Renal cortex interstitium (tissue), 11 donors: ENCODE measurements at regions not wholly inside any gene's neighbourhood (a gene's known extent, or its start where the extent isn't known, plus 50 kb on each side); places are given as distances from the start of the nearest gene placed in this dataset.

ENCODE experiments used
- DNase-seq, 11 donors: peaks; one replicate each; pipeline ENCODE4 v3.0.0-alpha.2; 2013; ENCODE audit warnings: low read depth in 9 of 11, low spot score in 4 of 11; ENCODE audit errors: extremely low read depth in 1 of 11

DNA sequence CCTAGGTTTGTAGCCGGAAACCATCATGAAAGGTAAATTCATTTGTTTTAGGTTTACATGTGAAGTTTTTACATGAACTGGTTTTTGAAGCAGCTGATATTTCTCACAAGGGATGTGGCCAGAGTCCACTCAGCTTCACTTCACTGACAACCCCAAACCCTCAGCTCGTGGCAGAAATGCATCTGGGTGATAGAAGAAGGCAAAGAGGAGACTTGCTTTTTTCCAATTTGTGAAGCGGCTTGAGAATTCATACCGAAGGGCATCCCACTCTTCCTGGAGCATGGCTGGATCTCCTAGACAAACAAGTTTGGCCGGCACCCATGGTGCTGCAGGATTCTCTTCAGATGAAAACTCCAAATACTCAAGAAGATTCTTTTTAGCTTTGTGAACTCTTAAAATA lies 392.8 kb upstream of the CNR1 start:
- DNase-seq: no peak

DNA sequence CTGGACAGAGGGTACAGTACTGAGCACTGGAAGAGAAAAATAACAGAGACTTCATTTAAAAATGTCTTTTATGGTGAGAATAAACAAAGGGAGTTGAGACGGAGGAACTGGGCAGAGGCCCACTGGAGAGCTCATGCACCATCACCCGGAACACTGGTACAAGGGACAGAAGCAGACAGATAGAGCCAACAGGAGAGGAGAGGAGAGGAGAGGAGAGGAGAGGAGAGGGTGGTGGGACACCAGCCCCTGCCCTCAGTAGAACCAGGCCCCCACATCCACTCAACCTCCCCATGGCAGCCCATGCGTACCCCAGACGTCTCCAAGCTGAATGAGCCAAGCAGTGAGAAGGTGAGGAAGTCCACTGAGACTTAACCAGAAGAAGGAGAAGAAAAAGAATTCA lies 390.5 kb upstream of the CNR1 start:
- no peak for DNase-seq

DNA sequence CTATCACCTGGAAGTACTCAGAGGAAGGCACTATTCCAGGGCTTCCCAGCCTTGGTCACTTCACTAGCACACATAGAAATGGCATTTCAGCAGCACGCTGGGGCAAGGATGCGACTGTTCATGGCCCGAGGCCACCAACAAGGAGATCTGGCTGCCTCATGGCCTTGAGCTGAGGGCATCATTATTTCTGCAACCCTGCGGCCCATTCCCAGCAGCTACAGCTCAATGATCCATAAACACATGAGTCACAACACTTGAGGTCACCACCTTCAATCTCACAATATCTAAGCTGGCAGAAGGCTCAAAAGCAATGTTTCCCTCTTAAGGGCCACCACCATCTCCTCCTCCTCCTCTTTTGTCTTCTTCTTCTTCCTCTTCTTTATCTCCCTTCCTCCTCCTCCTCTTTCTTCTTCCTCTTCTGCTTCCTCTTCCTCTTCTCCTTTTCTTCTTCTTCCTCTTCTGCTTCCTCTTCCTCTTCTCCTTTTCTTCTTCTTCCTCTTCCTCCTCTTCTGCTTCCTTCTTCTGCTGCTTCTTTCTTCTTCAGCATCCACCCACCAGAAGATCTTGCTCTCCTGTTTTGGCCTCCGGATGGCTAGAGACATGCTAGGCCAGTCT lies 382.9 kb upstream of the CNR1 start:
- DNase-seq: no peak

DNA sequence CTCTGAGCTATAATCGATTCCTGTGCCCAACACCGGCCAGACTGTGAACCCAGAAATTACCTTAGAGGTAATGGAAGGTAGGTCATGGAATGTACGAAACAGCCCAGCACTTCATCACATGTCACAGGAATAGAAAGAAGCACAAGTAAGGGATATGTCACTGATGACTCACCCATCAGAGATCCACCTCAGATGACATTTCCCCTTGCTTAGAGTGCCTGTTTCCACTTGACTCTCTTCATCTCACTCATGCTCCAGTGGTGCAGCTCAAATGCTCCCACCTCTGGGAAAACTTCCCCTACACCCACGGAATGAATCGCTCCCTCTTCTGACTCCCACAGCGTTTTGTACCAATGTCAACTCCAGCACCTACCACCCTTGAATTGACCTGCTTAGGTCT lies 381.6 kb upstream of the CNR1 start:
- DNase-seq: no peak

DNA sequence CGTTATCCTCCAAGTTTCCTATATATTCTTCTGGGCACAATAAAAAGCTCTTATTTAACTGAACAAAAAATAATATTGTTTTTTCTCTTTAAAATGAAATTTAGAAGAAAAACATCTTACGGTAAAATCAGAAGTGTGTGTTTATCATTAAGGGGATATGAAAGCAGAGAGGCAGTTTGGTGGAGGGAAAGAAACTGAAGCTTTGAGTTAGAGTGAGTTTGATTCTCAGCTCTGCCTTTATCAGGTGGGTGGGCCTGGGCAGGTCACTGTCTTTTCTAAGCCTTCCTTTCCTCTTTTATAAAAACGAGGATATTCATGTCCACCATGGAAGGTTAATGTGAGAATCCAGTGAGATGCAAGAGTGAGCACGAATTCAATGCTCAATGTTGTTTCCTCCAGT lies 379.8 kb upstream of the CNR1 start:
- no peak for DNase-seq

DNA sequence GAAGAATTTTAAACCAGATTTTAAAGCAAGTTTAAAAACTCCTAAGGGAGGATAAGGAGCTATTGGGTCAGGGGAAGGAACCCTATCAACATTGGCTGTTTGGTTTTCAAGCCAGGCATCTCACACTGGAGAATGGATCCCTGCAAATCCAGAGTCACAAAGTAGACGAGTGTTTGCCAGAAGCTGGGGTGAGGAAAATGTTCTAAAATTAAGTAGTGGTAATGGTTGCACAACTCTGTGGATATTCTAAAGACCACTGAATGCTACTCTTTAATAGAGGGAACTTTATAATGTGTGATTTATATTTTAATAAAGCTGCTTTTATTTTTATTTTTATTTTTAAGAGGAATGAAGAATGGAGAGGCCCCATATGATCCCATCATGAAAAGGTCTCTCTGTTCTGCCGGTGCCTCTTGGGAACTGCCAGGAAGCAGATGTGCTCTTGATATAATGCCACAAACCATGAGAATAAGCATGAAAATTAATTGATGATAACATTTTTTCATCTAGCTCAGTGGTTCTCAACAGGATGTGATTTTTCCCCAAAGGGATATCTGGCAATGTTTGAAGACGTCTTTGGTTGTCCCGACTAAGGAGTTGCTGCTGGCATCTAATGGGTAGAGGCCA lies 379.0 kb upstream of the CNR1 start:
- DNase-seq: no peak

DNA sequence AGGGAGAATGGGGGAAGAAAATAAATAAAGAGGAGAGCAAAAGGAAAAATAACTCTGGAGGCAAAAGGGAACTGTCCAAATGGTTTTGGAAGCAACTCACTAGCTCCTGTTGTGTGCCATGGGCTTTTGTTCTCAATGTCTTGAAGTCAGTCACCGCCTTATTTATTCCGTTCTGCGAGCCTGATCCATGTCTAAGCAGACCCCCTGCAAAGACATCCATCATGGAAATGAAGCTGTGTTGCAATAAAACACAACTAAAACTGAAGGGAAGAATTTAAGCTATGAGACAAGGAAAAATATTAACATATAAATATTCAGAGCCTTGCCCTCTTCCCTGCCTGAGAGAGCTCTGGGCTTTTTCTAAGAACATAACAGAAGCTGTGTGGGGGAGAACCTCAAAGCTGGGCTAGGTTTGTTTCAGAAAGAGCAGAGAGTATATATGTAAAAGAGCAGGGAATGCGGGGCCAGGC lies 373.2 kb upstream of the CNR1 start:
- DNase-seq: no peak

DNA sequence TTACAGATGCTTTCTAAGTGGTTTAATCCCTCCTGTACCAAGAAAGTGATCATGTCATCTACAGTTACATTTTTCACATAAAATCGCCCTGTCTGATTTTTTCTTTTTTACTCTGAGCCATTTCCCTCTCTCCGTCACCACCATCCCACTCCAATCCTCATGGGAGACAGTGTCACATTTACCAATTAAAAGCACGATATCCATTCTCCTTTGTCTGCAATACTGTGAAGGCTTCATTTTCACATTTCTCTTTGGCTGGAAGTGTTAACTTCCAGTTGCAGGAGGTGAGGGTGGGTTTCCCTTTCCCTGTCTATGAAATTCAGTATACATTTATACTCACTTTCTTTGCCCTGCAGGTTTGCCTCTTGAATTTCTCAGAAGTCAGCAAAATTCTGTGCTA lies 372.7 kb upstream of the CNR1 start:
- DNase-seq: no peak

DNA sequence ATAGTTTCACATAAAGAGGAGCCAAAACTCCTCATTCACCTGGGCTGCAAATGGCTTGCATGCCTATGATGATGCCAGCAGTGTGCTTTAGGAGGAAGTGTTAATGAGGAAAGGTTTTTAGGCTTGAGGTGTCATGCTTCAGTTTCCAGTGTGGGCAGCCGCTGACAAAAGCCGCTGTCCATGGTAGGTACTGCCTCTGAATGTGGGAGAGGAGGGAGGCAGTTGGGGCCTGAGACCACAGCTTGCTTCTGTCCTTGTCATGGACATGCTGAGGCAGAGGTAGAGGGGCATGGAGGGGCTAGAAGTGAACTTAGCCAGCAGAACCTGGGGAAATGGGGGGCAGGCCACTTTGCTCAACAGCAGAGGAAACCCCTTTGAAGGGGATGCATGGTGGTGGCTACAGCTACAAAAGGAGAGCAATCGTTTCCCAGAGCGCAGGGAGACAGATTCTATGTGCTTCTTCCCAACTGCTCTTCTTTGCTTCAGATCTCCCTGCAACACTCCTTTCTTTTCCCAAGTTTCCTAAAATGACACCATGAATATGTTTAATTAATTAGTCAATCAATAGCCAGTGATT lies 372.1 kb upstream of the CNR1 start:
- peak in 10 of 11 donors; percentile 16 to 65 (median 41) for DNase-seq

DNA sequence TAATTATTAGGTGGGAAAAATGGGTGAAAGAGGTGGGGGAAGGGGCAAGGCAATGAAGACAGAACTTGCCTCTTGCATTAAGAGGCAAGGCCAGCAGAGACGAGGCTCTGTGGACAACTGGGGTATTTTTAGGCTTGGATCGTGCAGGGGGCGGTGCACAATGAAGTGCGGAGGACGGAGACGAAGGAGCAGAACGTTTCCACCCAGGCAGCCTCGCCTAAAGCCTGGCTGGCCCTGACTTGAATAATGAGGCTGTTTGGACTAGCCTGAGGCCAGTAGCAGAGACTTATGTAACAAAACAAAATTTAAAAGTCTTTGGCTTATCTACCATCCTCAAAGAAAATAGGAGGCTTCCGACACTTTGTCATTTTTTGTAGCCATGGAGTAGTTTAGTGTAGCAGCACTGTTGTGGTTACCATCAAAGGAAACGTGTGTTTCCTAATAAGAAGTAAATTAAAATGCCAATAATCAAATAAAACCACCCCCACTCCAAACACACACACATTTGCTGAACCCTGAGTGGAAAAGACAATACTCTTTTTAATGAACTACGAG lies 370.0 kb upstream of the CNR1 start:
- DNase-seq: no peak

DNA sequence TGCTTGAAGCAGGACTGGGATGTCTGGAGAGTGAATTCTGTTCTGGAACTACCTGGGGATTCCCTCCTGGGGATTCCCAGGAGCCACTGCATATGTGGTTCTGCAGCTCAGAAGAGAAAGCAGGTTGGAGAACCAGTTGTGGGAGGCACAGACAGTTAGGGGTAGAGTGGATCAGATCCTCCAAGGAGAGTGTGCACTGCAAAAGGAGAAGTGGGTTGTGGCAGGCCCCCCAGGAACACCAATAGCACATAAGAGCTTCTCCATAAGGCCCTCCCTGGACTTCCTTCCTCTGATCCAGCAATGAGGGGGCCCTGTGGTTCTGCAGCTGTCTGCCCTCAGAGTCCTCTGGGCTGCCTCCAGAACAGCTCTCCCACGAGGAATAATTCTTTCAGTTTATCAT lies 369.2 kb upstream of the CNR1 start:
- DNase-seq: no peak

DNA sequence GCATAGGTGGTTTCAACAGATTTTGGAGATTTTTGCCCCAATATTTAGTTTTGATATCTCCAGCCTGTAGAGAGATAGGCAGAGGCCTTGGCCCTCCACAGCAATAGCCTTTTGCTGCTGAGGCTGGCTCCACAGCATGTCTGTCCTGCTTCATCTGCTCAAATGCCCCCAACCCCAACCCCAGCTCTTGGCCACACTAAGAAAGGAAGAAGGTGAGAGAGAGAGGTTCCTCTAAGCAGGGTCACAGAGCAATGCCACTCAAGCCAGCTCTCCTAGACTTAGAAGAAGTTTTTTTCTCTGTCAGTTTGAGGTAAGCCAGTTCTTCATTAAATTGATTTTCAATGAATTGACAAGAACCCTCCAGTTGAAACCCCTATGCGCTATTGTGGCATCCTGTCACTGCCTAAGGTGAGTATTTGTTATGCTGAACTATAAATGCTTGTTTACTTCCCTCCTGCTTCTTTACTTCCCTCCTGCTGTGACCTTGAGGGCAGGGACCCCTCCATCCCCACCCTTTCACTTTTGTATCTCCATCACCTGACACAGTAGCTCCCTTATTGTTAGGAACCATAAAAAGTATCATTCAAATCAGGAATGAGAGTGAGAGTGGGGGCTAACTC lies 366.2 kb upstream of the CNR1 start:
- no peak for DNase-seq

DNA sequence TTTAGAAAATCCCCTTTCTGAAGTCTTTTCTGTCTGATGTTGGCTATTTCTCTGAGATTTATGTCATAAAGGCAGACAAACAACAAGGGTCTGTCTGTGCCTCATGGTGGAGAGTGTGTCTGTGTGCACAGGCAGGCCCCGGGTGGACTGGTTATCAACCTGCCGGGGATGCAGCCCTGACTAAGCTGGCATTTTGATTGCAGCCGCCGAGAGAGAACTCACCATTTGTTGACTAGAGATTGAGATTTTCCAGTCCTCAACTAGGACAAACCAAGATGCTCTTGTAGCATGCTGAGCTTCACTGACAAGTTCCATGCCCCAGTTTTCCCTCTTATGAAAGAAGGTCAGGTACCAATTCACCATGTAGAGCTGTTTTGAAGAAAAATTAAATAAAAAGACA lies 363.6 kb upstream of the CNR1 start:
- no peak for DNase-seq

DNA sequence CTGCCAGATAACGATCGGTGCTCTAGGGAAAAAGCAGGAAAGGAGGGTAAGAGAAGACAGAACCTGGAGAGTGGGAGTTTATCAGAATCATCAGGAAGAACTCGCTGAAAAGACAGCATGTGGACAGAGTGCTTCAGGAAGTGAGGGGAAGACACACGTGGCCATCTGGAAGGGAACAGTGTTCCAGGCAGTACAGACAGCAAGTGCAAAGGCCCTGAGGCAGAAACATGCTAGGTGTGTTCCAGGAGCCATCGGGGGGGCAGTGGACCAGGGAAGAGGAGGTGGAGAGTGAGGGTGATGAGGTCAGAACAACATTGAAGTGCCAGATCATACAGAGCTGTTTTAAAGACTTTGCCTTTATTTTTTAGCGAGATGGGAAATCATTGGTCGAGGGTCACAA lies 354.3 kb upstream of the CNR1 start:
- DNase-seq: no peak

DNA sequence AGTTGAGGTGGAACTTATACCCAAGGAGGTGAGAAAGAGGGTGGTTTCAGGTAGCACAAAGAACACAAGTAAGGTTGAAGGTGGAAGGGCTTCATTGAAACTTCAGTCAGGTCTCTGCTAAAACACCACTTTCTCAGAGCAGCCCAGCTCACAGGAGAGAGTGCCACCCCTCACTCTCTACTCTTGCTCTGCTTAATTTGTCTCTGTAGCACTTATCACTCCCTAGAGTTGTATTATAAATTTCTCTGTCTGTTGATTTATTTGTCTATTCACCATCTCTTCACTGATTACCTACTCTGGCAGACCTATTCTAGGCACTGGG lies 353.8 kb upstream of the CNR1 start:
- peak in 3 of 11 donors; percentile 9 to 20 (median 15) for DNase-seq

DNA sequence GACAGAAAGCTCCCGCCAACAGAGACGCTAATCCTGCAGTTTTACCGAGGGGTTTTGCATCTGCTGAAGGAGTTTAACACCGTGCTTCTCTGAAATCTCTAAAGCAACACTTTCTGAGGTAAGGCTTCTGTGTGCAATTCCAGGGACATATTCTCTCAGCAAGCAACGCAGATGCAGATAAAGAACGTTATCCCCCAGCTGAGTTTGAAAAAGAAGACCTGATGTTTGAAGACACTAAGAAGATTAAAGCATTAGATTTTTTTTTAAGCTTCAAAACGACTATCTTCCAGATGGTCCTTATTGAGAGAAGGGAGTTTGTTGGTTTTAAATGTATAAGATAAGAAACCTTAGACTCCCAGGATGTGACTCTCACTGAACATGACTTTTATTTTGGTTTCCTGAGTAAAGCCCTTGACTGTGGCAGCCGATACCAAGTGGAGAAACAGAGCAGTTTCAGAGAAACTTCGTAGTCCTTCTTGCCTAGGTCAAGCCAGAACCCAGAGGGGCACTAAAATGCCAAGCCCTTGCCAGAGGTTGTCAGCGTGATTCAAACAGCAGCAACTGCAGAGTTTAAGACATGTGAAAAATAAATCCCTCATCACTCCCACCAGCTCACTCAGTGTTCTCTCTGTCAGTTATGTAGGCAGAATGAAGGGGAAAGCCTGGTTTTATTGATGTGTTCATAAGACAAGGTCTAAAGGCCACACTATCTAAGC lies 353.3 kb upstream of the CNR1 start:
- DNase-seq: peak in 2 of 11 donors; percentile 13 to 44

DNA sequence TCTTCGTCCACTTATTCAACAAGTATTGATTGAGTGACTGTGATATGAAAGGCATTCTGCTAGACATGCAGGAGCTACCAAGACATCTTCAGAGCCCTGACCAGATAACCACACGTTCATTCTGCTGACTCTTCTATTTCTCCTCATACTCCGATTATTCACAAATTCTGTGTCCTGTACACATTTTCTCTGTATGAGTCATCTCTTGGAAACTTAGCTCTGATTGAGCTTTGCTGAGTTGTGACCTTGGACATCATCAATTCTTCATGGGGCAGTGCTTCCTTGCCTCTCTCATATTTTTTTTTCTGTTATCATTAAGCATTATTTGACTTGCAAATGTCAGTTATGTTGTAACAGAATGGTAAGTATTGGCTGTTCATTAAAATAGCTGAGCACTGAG lies 351.6 kb upstream of the CNR1 start:
- DNase-seq: no peak

DNA sequence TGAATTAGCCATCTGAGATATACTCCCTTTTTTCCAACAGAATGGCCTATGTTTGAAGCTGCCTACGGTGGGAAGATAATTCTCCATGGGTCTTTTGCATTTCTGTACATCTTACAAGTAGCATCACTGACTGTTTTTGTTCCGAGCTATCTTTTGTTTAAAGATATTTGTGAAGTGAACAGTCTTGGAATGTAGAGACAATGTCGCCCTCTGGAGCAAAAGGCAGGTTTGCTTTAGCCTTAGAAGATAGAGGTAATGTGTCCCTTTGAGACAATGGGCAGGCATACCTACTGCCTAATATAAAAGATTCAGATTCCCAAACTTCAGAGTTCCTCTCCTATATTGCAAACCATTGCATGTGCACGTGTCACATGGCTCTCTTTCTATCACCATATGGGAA lies 347.8 kb upstream of the CNR1 start:
- DNase-seq: no peak

DNA sequence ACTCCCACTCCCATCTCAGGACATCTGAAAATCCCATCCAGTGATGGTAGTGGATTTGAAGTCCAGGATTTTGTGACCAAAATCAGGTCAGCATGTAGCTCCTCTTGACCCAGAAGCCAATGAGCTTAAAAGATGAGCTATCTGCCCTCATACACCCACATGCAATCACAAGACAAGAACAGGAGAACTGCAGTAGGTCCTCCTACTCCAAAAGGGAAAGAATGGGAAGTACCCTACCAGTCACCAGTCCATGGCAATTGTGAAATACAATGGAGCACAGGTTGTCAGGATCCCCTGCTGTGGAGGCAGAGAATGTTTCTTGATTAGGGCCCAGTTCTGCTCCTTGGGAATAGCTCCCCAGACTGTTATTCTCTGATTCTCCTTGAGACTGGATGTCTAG lies 347.3 kb upstream of the CNR1 start:
- DNase-seq: no peak

DNA sequence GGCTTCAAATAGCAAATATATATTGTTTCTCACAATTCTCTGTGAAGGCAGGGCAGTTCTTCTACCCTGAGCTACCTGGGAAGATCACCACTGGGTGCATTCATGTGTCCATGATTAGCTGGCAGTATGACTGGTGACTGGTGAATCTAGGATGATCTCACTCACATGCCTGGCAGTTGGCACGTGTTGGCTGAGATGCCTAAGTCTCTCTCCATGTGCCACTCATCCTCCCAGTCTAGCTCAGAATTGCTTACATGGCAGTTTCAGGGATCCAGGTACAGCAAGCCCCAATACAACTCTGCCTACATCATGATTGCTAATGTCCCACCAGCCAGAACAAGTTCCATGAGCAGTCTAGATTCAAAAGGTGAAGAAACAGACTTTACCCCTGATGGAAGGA lies 346.8 kb upstream of the CNR1 start:
- DNase-seq: no peak
